ENCODE measurements at regions not wholly inside any gene's neighbourhood (a gene's known extent, or its start where the extent isn't known, plus 50 kb on each side); places are given as distances from the start of the nearest gene placed in this dataset.
A peak's percentile ranks its signal among the peaks of the same experiment; 100 is the strongest.

GRCh38 chr6:21996425-21997118, 300.3 kb downstream of the PRL start:
- Histone ChIP-seq H3K4me1 (peaks cover 0 to 32% (median 10%) of the 10 kb centered on the region in 4 donors), H3K36me3 (no peaks in the 10 kb centered on the region), H3K27ac (peak overlapping the region in 2 of 4 donors; percentile 2 to 32), H3K9me3 (no peaks in the 10 kb centered on the region), H3K4me3 (no peak overlapping the region), H3K27me3 (no peaks in the 10 kb centered on the region)
- TF ChIP-seq EP300 (IDR thresholded peaks at IDR 0.05) (no peak), CTCF (IDR thresholded peaks at IDR 0.05) (no peak), POLR2A (IDR thresholded peaks at IDR 0.05) (no peak)
- no peak for DNase-seq (ENCODE audit: low spot score in 2 of 2)
- WGBS, 2 donors = 61 to 68% methylated on average over 5 of the region's 5 CpGs

GRCh38 chr6:21997119-21998037, 299.5 kb downstream of the PRL start:
- no peak for DNase-seq (ENCODE audit: low spot score in 2 of 2)
- no peak overlapping the region for H3K4me3 ChIP-seq
- no peak for TF ChIP-seq CTCF (IDR thresholded peaks at IDR 0.05)
- TF ChIP-seq POLR2A (IDR thresholded peaks at IDR 0.05) = no peak
- no peak for TF ChIP-seq EP300 (IDR thresholded peaks at IDR 0.05)
- no peaks in the 10 kb centered on the region for H3K9me3 ChIP-seq
- 26 to 40% methylated on average over 5 of the region's 5 CpGs for WGBS, 2 donors
- H3K27ac ChIP-seq = peak overlapping the region in 2 of 4 donors; percentile 2 to 32
- no peaks in the 10 kb centered on the region for H3K27me3 ChIP-seq
- no peaks in the 10 kb centered on the region for H3K36me3 ChIP-seq
- H3K4me1 ChIP-seq = peaks cover 0 to 37% (median 12%) of the 10 kb centered on the region in 4 donors

GRCh38 chr6:21998582-21998981, 298.3 kb downstream of the PRL start:
- H3K27me3 ChIP-seq = no peaks in the 10 kb centered on the region
- DNase-seq (ENCODE audit: low spot score in 2 of 2) = no peak
- no peak overlapping the region for H3K4me3 ChIP-seq
- no peaks in the 10 kb centered on the region for H3K9me3 ChIP-seq
- no peaks in the 10 kb centered on the region for H3K36me3 ChIP-seq
- peak overlapping the region in 2 of 4 donors; percentile 45 to 64 for H3K27ac ChIP-seq
- TF ChIP-seq POLR2A (IDR thresholded peaks at IDR 0.05) (no peak), CTCF (IDR thresholded peaks at IDR 0.05) (no peak), EP300 (IDR thresholded peaks at IDR 0.05) (no peak)
- H3K4me1 ChIP-seq = peaks cover 0 to 42% (median 12%) of the 10 kb centered on the region in 4 donors

- WGBS, 2 donors = 29 to 31% methylated on average over 6 of the region's 6 CpGs
- peaks cover 0 to 42% (median 12%) of the 10 kb centered on the region in 4 donors for H3K4me1 ChIP-seq
- no peak overlapping the region for H3K4me3 ChIP-seq
- H3K27ac ChIP-seq = peak overlapping the region in 2 of 4 donors; percentile 45 to 64
- H3K27me3 ChIP-seq = no peaks in the 10 kb centered on the region
- no peaks in the 10 kb centered on the region for H3K9me3 ChIP-seq
- TF ChIP-seq CTCF (IDR thresholded peaks at IDR 0.05) (no peak), POLR2A (IDR thresholded peaks at IDR 0.05) (no peak), EP300 (IDR thresholded peaks at IDR 0.05) (no peak)
- H3K36me3 ChIP-seq = no peaks in the 10 kb centered on the region
- DNase-seq (ENCODE audit: low spot score in 2 of 2) = no peak
These were observed 297.8 kb downstream of the PRL start for GRCh38 chr6:21999012-21999528.
